Activated T-helper 1 cell treated with anti-CD3 and anti-CD28 coated beads, Interleukin-12 subunit alpha, Interleukin-12 subunit beta, Interleukin-2, Interleukin-4 antibody, amounts not matched to agents 30 ng/mL and 10 ng/mL and 1 ng/mL, durations not matched to agents 14 hours and 24 hours and 36 hours (primary cell): ENCODE measurements at regions not wholly inside any gene's neighbourhood (a gene's known extent, or its start where the extent isn't known, plus 50 kb on each side); places are given as distances from the start of the nearest gene placed in this dataset.
A peak's percentile ranks its signal among the peaks of the same experiment; 100 is the strongest.

Source experiments
- DNase-seq: peaks from one replicate; pipeline ENCODE4 v3.0.0; 2021; ENCODE audit warnings: low spot score
- H3K27ac Mint-ChIP-seq: one replicate; pipeline ENCODE4 v1.8.0; 2021; ENCODE audit warnings: mild to moderate bottlenecking, mixed read lengths
- H3K27me3 Mint-ChIP-seq: one replicate; pipeline ENCODE4 v1.8.0; 2022; ENCODE audit warnings: mild to moderate bottlenecking, moderate library complexity, mixed read lengths; ENCODE audit not compliant: insufficient read depth
- H3K36me3 Mint-ChIP-seq: one replicate; pipeline ENCODE4 v1.8.0; 2021; ENCODE audit warnings: low read depth, mixed read lengths
- H3K4me1 Mint-ChIP-seq: one replicate; pipeline ENCODE4 v1.8.0; 2021; ENCODE audit warnings: low read depth, mixed read lengths
- H3K4me3 Mint-ChIP-seq: one replicate; pipeline ENCODE4 v1.8.0; 2021; ENCODE audit warnings: mild to moderate bottlenecking, moderate library complexity, mixed read lengths
- H3K9me3 Mint-ChIP-seq: one replicate; pipeline ENCODE4 v1.8.0; 2021; ENCODE audit warnings: mixed read lengths
- intact Hi-C: fragments of 100-400 bp; cut with micrococcal nuclease; formaldehyde crosslinking; loops from one replicate; pipeline ENCODE4 v1.15.1; 2024

DNA sequence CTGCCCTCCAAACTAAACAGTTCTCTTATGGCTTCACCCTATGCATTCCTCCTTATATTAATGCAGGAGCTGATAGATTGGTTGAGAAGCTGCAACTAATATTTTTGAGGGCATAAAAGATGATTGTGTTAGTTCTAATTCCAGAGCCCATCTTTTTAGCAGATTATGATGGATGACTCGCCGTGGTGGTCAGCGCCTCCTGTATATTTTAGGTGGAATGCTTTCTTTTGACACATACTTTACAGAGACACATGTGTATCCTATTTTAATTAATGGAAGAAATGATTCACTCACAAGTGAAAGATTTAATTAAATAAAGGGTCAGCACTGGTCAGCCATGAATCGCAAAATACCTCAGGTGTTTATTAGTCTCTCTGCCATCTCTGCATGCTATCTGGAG, 120.7 kb downstream of the TM2D1 start:
- DNase-seq = no peak
- no peaks in the 10 kb centered on the region for H3K36me3 Mint-ChIP-seq
- intact Hi-C loops = no loop called here

DNA sequence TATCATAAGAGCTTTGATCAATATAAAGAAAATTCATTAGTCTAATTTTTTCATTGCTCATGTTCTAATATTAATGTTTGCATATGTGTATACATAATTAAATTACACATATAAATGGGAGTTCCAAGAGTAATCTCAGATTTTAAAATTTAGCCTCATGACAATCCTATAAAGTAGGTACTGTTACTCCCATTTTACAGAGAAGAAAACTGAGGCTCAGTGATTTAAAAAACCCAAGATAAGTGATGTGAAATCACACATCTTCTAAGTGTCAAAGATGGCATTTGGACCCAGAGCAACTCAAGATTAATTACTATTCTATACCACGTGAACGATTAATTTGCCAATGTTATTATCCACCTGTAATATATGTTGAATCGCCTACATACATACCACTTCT, 122.3 kb downstream of the TM2D1 start:
- H3K4me1 Mint-ChIP-seq = no peaks in the 10 kb centered on the region
- peaks cover 3% of the 10 kb centered on the region for H3K27me3 Mint-ChIP-seq
- no peak for DNase-seq
- intact Hi-C loops = no loop called here
- no peaks in the 10 kb centered on the region for H3K36me3 Mint-ChIP-seq
- no peak overlapping the region for H3K27ac Mint-ChIP-seq
- H3K9me3 Mint-ChIP-seq = no peaks in the 10 kb centered on the region
- H3K4me3 Mint-ChIP-seq = no peak overlapping the region

More for the DNA sequence above, 120.7 kb downstream of the TM2D1 start:
- Mint-ChIP-seq H3K4me1 (no peaks in the 10 kb centered on the region), H3K4me3 (no peak overlapping the region), H3K9me3 (no peaks in the 10 kb centered on the region), H3K27ac (no peak overlapping the region), H3K27me3 (peaks cover 2% of the 10 kb centered on the region)

DNA sequence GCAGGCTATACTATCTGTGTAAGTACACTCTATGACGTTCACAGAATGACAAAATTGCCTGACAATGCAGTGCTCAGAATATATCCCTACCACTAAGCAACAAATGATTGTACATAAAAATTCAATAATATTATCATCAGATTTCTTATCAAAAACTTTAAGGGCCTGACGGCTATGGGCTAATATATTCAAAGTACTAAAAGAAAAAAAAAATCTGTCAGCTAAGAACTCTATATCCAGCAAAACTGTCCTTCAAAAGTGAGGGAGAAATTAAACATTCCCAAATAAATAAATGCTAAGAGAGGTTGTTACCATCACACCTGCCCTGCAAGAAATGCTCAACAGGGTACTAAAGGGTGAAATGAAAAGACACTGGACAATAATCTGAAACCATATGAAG, 127.3 kb downstream of the TM2D1 start:
- H3K27ac Mint-ChIP-seq = no peak overlapping the region
- no peaks in the 10 kb centered on the region for H3K4me1 Mint-ChIP-seq
- no peaks in the 10 kb centered on the region for H3K36me3 Mint-ChIP-seq
- intact Hi-C loops = no loop called here
- DNase-seq = no peak
- peaks cover 9% of the 10 kb centered on the region for H3K27me3 Mint-ChIP-seq
- H3K9me3 Mint-ChIP-seq = no peaks in the 10 kb centered on the region
- H3K4me3 Mint-ChIP-seq = no peak overlapping the region

DNA sequence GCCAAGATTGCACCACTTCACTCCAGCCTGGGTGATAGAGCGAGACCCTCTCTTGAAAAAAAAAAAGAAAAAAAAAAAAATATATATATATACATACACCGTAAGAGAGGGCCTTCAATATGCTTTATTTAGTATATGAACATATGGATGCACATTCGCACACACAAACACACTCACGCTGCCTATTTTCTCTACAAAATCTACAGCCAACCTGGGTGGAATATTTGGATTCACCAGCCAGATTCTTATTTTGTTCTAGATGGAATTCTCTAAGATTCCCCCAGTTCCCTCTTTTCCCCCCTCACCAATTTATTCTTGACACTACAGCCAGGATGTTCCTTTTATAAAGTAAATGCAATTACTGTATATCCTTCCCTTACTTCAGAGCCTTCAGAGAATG, 131.6 kb downstream of the TM2D1 start:
- Mint-ChIP-seq H3K27me3 (peaks cover 16% of the 10 kb centered on the region), H3K4me1 (no peaks in the 10 kb centered on the region), H3K9me3 (no peaks in the 10 kb centered on the region), H3K36me3 (no peaks in the 10 kb centered on the region), H3K4me3 (no peak overlapping the region), H3K27ac (no peak overlapping the region)
- DNase-seq = no peak
- intact Hi-C loops = no loop called here

DNA sequence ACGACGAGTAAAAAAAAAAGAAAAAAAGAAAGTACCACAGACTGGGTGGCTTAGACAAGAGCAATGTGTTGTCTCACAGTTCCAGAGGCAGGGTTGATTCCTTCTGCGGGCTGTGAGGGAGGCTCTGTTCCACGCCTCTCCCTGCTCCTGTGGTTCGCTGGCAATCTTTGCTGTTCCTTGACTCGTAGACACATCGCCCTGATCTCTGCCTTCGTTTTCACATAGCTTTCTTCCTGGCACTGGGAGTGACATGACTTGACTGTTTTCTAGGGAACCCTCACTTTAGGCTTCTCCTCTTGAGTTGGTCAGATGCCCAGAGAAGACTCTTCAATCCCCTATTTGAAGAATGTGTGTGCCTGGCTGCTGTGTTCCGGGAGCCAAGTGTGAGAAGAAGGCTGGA, 133.6 kb downstream of the TM2D1 start:
- H3K27me3 Mint-ChIP-seq = peaks cover 17% of the 10 kb centered on the region
- intact Hi-C loops = no loop called here
- H3K27ac Mint-ChIP-seq = no peak overlapping the region
- no peaks in the 10 kb centered on the region for H3K9me3 Mint-ChIP-seq
- no peak for DNase-seq
- H3K36me3 Mint-ChIP-seq = no peaks in the 10 kb centered on the region
- no peaks in the 10 kb centered on the region for H3K4me1 Mint-ChIP-seq
- H3K4me3 Mint-ChIP-seq = no peak overlapping the region

DNA sequence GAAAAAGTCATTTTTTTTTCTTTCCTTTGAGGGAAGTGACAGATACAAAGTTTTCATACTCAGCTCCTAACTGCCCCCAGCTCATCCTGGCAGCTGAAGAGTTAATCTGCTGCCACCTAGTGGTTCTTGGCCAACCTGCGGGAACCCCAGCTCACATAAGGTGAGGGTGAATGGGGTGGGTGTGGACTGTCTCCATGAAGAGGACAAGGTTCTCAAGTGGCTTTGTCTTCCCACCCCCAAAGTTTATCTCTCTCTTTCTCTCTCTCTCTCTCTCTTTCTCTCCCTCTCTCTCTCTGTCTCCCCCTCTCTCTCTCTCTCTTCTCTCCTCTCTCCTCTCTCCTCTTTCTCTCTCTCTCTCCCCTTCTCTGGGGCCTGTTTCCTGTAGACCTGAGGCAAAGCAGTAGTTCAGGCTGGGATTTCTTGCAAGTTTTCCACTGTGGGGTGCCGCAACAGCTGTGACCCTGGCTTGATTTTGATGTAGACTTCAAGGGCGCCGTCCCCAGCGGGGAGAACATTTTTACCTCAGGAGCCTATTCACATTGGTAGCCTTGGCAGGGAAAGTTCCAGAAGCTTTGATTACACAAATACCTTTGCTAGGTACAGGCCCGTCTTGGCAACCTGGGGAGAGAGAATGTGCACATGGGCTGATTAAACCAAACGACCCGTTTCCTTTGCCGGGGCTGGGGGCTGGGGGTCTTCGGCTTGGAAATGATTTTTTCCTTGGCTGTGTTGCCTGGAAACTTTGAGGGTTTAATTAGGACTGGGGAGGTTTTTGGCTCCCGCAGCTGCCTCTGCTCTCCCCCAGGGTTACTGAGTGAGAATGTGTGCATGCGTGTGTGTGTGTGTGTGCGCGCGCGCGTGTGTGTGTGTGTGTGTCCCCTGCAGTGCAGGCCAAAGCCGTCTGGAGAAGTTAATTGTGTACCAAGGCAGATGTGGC, 135.9 kb downstream of the TM2D1 start:
- no peak overlapping the region for H3K27ac Mint-ChIP-seq
- intact Hi-C loops = loop anchor here (1.0 to 10.0 kb wide), 5 partner anchors 137 to 1614 kb away; no protein-coding TSS in a partner anchor
- no peaks in the 10 kb centered on the region for H3K9me3 Mint-ChIP-seq
- no peaks in the 10 kb centered on the region for H3K36me3 Mint-ChIP-seq
- H3K4me3 Mint-ChIP-seq = no peak overlapping the region
- H3K4me1 Mint-ChIP-seq = no peaks in the 10 kb centered on the region
- H3K27me3 Mint-ChIP-seq = peaks cover 18% of the 10 kb centered on the region
- DNase-seq = peak; percentile 37

DNA sequence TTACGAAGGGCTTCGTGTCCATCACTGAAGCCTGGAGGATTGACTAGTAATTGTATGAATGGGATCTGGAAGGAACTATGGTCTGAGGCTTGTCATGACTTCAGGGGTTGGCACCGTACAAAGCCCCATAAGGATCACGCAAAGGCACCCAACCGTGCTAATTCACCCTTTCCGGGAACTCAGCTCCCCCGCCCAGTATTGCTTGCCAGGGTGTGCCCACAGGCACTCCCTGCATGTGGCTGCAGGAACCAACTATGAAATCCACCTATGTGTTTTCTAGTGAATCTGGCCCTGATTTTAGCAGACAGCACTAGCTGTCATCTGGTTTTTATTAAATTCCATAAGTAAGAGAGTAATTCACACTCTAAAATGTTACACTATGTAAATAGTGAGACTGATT, 139.2 kb downstream of the TM2D1 start:
- DNase-seq = no peak
- intact Hi-C loops = loop anchor here (5.0 to 10.0 kb wide), 2 partner anchors 133 to 1611 kb away; no protein-coding TSS in a partner anchor
- H3K4me3 Mint-ChIP-seq = no peak overlapping the region
- H3K9me3 Mint-ChIP-seq = no peaks in the 10 kb centered on the region
- peaks cover 19% of the 10 kb centered on the region for H3K27me3 Mint-ChIP-seq
- no peaks in the 10 kb centered on the region for H3K36me3 Mint-ChIP-seq
- no peaks in the 10 kb centered on the region for H3K4me1 Mint-ChIP-seq
- H3K27ac Mint-ChIP-seq = no peak overlapping the region

DNA sequence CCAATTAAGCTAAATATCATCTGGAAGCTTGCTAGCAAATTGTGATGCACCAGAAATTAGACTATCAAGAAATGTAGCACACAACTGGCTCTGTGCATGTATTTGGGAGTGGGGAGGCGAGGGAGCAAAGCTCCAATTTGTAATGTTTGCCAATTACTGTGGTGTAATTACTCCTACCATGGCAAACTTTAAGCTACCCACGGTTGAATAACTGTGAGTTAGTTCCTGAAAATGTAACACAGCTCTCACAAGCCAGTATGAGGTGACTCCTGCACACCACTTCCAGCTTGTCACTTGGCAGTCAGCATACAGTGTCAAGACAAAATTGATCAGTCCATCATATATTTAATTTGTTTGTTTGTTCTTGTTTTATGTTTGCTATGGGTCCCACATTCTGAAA, 141.2 kb downstream of the TM2D1 start:
- intact Hi-C loops = loop anchor here (10.0 kb wide), 1 partner anchor 1609 kb away; no protein-coding TSS in a partner anchor
- Mint-ChIP-seq H3K27me3 (peaks cover 19% of the 10 kb centered on the region), H3K4me3 (no peak overlapping the region), H3K27ac (no peak overlapping the region), H3K4me1 (no peaks in the 10 kb centered on the region), H3K36me3 (no peaks in the 10 kb centered on the region), H3K9me3 (no peaks in the 10 kb centered on the region)
- DNase-seq = no peak

DNA sequence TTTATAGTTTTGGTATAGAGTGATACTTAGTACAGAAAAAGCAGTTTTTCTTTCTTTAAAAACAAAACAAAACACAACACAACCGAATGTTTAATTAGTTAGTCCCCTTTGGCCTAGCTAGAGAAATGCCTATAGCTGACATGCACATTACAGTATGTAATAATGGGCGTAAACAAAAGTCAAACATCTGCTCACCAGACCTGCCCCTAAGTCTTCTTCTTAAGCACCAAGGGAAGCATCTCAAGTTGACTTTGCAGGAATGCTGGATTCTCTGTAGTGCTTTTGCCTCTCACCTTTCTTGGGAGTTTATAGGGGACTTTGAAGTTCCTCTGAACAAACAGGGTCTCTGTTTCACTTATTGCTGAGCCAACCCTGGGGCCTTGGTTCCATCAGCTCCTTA, 143.7 kb downstream of the TM2D1 start:
- DNase-seq = no peak
- no peaks in the 10 kb centered on the region for H3K36me3 Mint-ChIP-seq

DNA sequence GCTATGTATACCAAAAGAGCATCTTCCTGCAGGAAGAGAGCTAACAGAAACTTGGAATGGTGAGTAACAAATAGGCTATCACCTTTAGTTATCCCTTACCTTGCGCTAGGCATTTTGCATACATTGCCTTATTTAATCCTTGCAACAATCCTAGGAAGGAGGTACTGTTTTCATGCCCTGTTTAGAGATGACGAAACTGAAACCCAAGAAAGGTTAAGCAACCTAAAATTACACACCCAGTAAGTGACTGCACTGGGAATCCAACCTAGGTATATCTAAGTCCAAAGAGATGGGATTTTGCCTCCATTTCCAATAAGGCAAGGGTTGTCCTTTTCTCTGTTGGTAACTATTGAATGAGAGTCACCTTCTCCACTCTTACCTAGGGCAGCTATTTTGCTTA, 144.5 kb downstream of the TM2D1 start:
- no peak overlapping the region for H3K27ac Mint-ChIP-seq
- H3K36me3 Mint-ChIP-seq = no peaks in the 10 kb centered on the region
- DNase-seq = no peak
- no peak overlapping the region for H3K4me3 Mint-ChIP-seq
- H3K9me3 Mint-ChIP-seq = peaks cover 4% of the 10 kb centered on the region
- H3K27me3 Mint-ChIP-seq = peaks cover 18% of the 10 kb centered on the region
- intact Hi-C loops = loop anchor here (10.0 kb wide), 1 partner anchor 1606 kb away; no protein-coding TSS in a partner anchor
- H3K4me1 Mint-ChIP-seq = no peaks in the 10 kb centered on the region

More for the DNA sequence above, 143.7 kb downstream of the TM2D1 start:
- Mint-ChIP-seq H3K27me3 (peaks cover 16% of the 10 kb centered on the region), H3K9me3 (peaks cover 4% of the 10 kb centered on the region), H3K4me1 (no peaks in the 10 kb centered on the region), H3K4me3 (no peak overlapping the region), H3K27ac (no peak overlapping the region)
- intact Hi-C loops = loop anchor here (10.0 kb wide), 1 partner anchor 1606 kb away; no protein-coding TSS in a partner anchor

DNA sequence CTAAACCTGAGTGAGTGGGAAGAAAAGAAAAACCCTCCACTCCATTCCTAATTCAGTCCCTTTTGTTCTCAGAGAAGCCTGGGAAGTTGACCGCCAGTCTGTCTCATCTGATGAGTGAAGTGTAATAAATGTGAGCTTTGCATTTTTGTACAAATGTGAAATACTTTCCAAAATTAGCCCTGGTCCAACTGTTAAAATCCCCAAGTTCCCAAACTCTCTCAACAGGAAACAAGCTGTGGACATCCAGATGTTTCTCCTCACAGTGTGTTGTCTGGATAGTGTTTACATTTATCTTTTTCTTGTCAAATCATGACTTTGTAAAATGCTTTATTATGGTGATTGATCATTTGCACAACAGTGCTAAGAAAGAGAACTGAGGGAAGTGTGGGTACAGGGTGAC, 145.1 kb downstream of the TM2D1 start:
- Mint-ChIP-seq H3K9me3 (peaks cover 4% of the 10 kb centered on the region), H3K36me3 (no peaks in the 10 kb centered on the region), H3K4me3 (no peak overlapping the region), H3K4me1 (no peaks in the 10 kb centered on the region), H3K27ac (no peak overlapping the region), H3K27me3 (peaks cover 20% of the 10 kb centered on the region)
- DNase-seq = no peak
- intact Hi-C loops = loop anchor here (10.0 kb wide), 1 partner anchor 1605 kb away; no protein-coding TSS in a partner anchor

DNA sequence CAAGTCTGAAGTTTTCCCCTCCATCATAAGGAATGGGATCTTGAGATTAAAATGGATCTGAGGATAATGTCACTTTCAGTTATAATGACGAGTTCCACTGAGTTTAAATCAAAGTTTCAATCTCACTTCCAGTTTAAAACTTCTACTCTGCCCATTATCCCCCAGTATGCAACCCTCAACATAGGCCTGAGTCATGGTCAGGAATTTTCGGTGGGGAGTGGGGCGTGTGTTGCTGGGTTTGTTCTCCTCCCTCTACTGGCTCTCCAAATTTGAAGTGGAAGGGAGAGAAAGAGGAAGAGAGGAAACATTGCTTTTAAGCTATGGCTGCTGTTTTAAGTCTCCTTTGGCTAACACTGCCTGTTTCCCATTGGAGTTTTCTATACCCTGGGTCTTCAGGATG, 152.9 kb downstream of the TM2D1 start:
- no peaks in the 10 kb centered on the region for H3K9me3 Mint-ChIP-seq
- intact Hi-C loops = no loop called here
- peaks cover 11% of the 10 kb centered on the region for H3K27me3 Mint-ChIP-seq
- no peak overlapping the region for H3K4me3 Mint-ChIP-seq
- DNase-seq = no peak
- H3K27ac Mint-ChIP-seq = no peak overlapping the region
- no peaks in the 10 kb centered on the region for H3K36me3 Mint-ChIP-seq
- H3K4me1 Mint-ChIP-seq = no peaks in the 10 kb centered on the region

DNA sequence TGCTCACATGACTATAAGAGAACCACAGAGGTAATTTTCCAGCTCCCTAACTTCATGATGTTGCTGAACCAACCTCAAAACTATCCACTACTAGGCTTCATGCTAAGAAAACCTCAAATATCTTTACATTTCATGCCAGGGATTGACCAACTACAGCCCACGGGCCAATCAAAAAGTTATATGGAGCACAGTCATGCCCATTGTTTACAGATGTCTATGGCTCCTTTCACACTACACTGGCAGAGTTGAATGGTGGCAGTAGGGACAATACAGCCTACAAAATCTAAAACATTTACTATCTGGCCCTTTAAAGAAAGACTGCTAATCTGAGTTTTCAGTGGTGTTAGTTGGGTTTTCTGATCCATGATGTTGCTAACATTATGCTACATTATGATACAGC, 154.8 kb downstream of the TM2D1 start:
- no peak for DNase-seq
- Mint-ChIP-seq H3K4me3 (no peak overlapping the region), H3K36me3 (no peaks in the 10 kb centered on the region), H3K9me3 (peaks cover 6% of the 10 kb centered on the region), H3K27me3 (peaks cover 6% of the 10 kb centered on the region), H3K4me1 (no peaks in the 10 kb centered on the region), H3K27ac (no peak overlapping the region)
- intact Hi-C loops = no loop called here
